Lower leg skin (tissue), 4 donors: ENCODE measurements at regions not wholly inside any gene's neighbourhood (a gene's known extent, or its start where the extent isn't known, plus 50 kb on each side); places are given as distances from the start of the nearest gene placed in this dataset.

Source experiments
- DNase-seq, 2 donors: peaks; one replicate each; pipeline ENCODE4 v3.0.0-alpha.2; 2019; ENCODE audit warnings: low spot score in 2 of 2
- H3K4me3 ChIP-seq: fragments of 200-600 bp; sonication (generic); 2 replicates; pipeline ENCODE4 v1.5.1; 2017; ENCODE audit warnings: mild to moderate bottlenecking, low read depth; ENCODE audit not compliant: poor library complexity, severe bottlenecking
- POLR2A ChIP-seq, 2 donors: fragments of 450-650 bp; IDR thresholded peaks; one replicate each; pipeline ENCODE4 v1.6.1; 2016 to 2017; ENCODE audit warnings: antibody characterized with exemption in 2 of 2, mild to moderate bottlenecking in 1 of 2, moderate library complexity in 1 of 2
- WGBS, 2 donors: methylation state at CpG; one replicate each; pipeline ENCODE4 v1.1.5; 2018; 5-methylcytosine and 5-hydroxymethylcytosine counted together
- intact Hi-C: fragments of 100-400 bp; cut with DNase I; formaldehyde crosslinking; loops from one replicate; pipeline ENCODE4 v1.15.0; 2023; ENCODE audit warnings: low total_unique reads
- TF ChIP-seq, protein P1 (sequence below), 3 donors: fragments of 450-650 bp; IDR thresholded peaks; one replicate each; pipeline ENCODE4 v1.5.1; 2016; ENCODE audit warnings: antibody characterized with exemption in 3 of 3, mild to moderate bottlenecking in 3 of 3, moderate library complexity in 2 of 3

DNA sequence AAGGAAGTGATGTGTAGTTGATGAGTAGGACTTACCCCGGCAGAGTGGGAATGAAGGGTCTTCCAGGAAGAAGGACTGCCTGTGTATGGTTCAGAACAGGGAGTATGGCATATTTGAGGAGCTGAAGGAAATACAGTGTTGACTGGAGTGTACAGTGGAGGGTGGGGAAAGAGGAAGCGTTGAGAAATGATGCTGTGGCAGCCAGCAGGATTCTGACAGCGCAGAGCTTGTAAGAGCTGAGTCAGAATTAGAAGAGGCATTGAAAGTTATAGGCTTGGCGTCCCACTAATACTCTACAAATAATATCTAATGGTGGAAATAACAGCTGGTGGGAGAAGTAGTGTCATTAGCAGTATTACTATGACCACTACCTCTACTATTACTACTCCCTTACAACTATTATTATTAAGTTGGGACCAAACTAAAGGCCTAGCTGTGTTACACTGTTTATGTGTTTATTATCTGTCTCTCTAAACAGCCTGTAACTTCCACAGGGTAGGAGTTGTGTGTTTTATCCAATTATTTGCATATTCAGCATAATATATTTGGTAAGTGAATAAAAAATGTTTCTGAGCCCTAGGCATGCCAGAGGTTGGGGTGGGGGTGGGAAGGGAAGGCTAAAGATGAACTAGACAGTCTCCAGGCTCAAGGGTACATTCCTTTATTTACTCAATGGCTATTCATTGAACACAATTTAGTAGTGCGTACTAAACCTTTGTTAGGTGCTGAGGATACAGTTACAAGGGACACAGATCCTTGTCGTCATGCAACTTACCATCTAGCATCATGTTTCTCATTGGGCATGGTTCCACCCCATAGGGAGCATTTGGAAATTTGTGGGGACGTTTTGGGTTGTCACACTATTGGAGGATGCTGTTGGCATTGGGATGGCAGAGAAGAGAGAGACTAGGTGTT is 428.8 kb upstream of the ONECUT1 start:
- DNase-seq, result no peak
- intact Hi-C loops, result no loop called here
- no peak overlapping the region for H3K4me3 ChIP-seq
- WGBS, 2 donors, result 84% methylated on average over 7 of the region's 7 CpGs
- TF ChIP-seq, protein P1, sequence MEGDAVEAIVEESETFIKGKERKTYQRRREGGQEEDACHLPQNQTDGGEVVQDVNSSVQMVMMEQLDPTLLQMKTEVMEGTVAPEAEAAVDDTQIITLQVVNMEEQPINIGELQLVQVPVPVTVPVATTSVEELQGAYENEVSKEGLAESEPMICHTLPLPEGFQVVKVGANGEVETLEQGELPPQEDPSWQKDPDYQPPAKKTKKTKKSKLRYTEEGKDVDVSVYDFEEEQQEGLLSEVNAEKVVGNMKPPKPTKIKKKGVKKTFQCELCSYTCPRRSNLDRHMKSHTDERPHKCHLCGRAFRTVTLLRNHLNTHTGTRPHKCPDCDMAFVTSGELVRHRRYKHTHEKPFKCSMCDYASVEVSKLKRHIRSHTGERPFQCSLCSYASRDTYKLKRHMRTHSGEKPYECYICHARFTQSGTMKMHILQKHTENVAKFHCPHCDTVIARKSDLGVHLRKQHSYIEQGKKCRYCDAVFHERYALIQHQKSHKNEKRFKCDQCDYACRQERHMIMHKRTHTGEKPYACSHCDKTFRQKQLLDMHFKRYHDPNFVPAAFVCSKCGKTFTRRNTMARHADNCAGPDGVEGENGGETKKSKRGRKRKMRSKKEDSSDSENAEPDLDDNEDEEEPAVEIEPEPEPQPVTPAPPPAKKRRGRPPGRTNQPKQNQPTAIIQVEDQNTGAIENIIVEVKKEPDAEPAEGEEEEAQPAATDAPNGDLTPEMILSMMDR (IDR thresholded peaks at IDR 0.05), result no peak
- no peak for TF ChIP-seq POLR2A (IDR thresholded peaks at IDR 0.05)

DNA sequence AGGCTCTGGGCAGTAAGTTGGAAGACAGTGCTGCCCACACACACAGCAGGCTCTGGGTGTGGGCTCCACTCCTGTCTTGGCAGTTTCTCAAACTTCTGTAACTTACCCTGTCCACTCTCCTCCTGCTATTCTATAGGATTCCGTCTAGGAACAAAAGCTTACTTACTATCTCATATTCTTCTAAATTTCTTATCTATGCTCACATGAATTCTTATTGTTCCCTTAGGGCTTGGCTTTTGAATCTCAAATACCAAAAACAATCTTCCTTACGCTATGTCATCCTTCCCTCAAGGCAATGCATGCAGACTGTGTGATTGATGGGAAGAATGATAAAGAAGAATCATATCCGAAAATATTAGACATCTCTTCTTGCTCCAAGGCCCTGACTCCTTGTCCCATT is 425.9 kb upstream of the ONECUT1 start:
- H3K4me3 ChIP-seq, result no peak overlapping the region
- no peak for DNase-seq
- intact Hi-C loops, result no loop called here
- WGBS, 2 donors, result 46% methylated on average over 3 of the region's 3 CpGs
- TF ChIP-seq POLR2A (IDR thresholded peaks at IDR 0.05), result no peak
- TF ChIP-seq, protein P1 (IDR thresholded peaks at IDR 0.05), result no peak

DNA sequence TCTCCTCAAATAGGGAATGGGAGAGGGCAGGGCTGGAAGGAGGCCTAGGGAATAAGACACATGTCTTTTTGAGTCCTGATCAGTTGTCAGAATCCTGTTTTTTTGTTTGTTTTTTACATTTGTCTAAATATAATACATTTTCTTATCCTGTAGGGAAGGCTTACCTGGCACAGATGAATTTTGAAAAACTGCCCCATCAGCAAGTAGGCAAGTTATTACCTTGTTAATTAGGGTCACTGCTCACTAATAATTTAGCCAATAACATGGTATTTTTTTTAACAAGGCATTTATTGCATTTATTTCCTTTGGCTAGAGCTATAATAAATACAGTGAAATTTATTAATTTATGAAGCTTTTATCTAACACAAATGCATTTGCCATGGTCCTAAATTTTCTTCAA is 423.2 kb upstream of the ONECUT1 start:
- DNase-seq, result no peak
- TF ChIP-seq, protein P1 (IDR thresholded peaks at IDR 0.05), result no peak
- no peak for TF ChIP-seq POLR2A (IDR thresholded peaks at IDR 0.05)
- no peak overlapping the region for H3K4me3 ChIP-seq
- intact Hi-C loops, result no loop called here

DNA sequence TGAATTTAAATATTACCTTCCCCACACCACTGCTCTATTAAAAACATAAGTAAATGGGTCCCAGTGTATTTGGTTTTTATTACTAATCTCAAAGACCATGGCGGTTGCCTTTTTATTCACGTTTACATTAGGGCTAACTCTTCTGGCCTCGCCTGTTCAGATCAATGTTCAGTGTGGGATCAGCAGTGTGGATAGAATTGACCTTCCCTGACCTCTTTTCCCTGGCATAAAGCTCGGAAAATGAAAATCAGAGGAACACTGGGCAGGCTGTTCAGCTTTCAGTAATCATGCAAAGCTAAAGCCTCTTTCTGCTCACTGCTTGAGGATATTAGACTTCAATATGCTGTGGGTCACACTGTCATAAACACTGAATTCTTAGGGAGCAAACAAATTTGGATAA is 422.6 kb upstream of the ONECUT1 start:
- TF ChIP-seq POLR2A (IDR thresholded peaks at IDR 0.05), result no peak
- TF ChIP-seq, protein P1 (IDR thresholded peaks at IDR 0.05), result no peak
- H3K4me3 ChIP-seq, result no peak overlapping the region
- 65 to 76% methylated on average over 4 of the region's 4 CpGs for WGBS, 2 donors
- DNase-seq, result no peak
- intact Hi-C loops, result no loop called here

DNA sequence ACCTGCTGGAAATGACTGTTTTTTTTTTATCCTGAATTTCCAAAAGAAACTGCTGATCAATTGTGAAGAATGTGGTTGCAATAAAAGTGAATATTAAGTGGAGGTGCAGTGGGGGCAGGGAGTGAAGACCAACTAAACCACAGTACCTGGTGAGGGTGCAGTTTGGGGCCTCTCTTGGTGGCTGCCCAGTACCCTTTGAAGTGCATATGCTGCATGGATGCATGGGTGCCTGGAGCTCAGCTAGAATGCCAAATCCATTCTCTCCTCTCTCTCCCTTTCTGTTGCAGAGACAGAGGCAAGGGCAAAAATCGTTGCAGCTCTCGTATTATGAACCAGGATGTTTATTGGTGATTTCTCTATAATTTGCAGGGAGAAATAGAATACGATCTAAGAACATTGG is 420.5 kb upstream of the ONECUT1 start:
- intact Hi-C loops, result no loop called here
- WGBS, 2 donors, result 65 to 68% methylated on average over 3 of the region's 3 CpGs
- TF ChIP-seq, protein P1 (IDR thresholded peaks at IDR 0.05), result no peak
- no peak for TF ChIP-seq POLR2A (IDR thresholded peaks at IDR 0.05)

More for the DNA sequence above, 420.5 kb upstream of the ONECUT1 start:
- DNase-seq, result no peak
- H3K4me3 ChIP-seq, result no peak overlapping the region
